H9 (cell line): ENCODE measurements at regions not wholly inside any gene's neighbourhood (a gene's known extent, or its start where the extent isn't known, plus 50 kb on each side); places are given as distances from the start of the nearest gene placed in this dataset.

Source experiments
- DNase-seq: peaks from one replicate; pipeline ENCODE4 v3.0.0-alpha.2; 2017
- H2AFZ ChIP-seq: one replicate; pipeline ENCODE4 v1.6.1; 2013; ENCODE audit warnings: mild to moderate bottlenecking, low read length, control low read depth, moderate library complexity
- H2AK5ac ChIP-seq: 2 replicates; pipeline ENCODE4 v1.6.1; 2013; ENCODE audit warnings: low read length, control low read depth, mixed read lengths; ENCODE audit not compliant: insufficient read length
- H2BK120ac ChIP-seq: one replicate; pipeline ENCODE4 v1.6.1; 2013; ENCODE audit warnings: low read depth, mild to moderate bottlenecking, low read length, control low read depth, inconsistent platforms; ENCODE audit not compliant: poor library complexity, severe bottlenecking
- H2BK12ac ChIP-seq: 2 replicates; pipeline ENCODE4 v1.6.1; 2013; ENCODE audit warnings: low read length, control low read depth, mixed read lengths, low read depth; ENCODE audit not compliant: insufficient read length
- H2BK15ac ChIP-seq: 2 replicates; pipeline ENCODE4 v1.6.1; 2013; ENCODE audit warnings: low read depth, low read length, control low read depth
- H2BK20ac ChIP-seq: one replicate; pipeline ENCODE4 v1.6.1; 2013; ENCODE audit warnings: low read depth, mild to moderate bottlenecking, low read length, control low read depth, inconsistent platforms; ENCODE audit not compliant: poor library complexity, severe bottlenecking
- H2BK5ac ChIP-seq: 2 replicates; pipeline ENCODE4 v1.6.1; 2013; ENCODE audit warnings: low read length, control low read depth, mixed read lengths; ENCODE audit not compliant: insufficient read length
- H3K14ac ChIP-seq: 2 replicates; pipeline ENCODE4 v1.6.1; 2013; ENCODE audit warnings: low read length, control low read depth; ENCODE audit not compliant: insufficient read depth
- H3K18ac ChIP-seq: 2 replicates; pipeline ENCODE4 v1.6.1; 2013; ENCODE audit warnings: low read depth, mild to moderate bottlenecking, mixed read lengths, low read length, control low read depth; ENCODE audit not compliant: insufficient read length
- H3K23ac ChIP-seq: 2 replicates; pipeline ENCODE4 v1.6.1; 2013; ENCODE audit warnings: low read length, control low read depth, mixed read lengths, low read depth; ENCODE audit not compliant: insufficient read length
- H3K23me2 ChIP-seq: 2 replicates; pipeline ENCODE4 v1.6.1; 2013; ENCODE audit warnings: low read depth, mild to moderate bottlenecking, mixed read lengths, low read length, control low read depth; ENCODE audit not compliant: insufficient read length, poor library complexity, severe bottlenecking
- H3K27ac ChIP-seq: 2 replicates; pipeline ENCODE4 v1.5.1; 2013; ENCODE audit warnings: low read length, control low read depth, mixed read lengths, low read depth; ENCODE audit not compliant: insufficient read length
- H3K27me3 ChIP-seq: 2 replicates; pipeline ENCODE4 v1.6.1; 2013; ENCODE audit warnings: low read length, control low read depth, inconsistent platforms; ENCODE audit not compliant: insufficient read depth
- H3K4ac ChIP-seq: 2 replicates; pipeline ENCODE4 v1.6.1; 2013; ENCODE audit warnings: low read depth, mild to moderate bottlenecking, control low read depth, inconsistent platforms, low read length, moderate library complexity
- H3K4me1 ChIP-seq: 2 replicates; pipeline ENCODE4 v1.6.1; 2013; ENCODE audit warnings: low read length, control low read depth, inconsistent platforms; ENCODE audit not compliant: insufficient read depth
- H3K4me2 ChIP-seq: 2 replicates; pipeline ENCODE4 v1.6.1; 2013; ENCODE audit warnings: low read length, control low read depth, mixed read lengths; ENCODE audit not compliant: insufficient read length, insufficient read depth
- H3K56ac ChIP-seq: 2 replicates; pipeline ENCODE4 v1.6.1; 2013; ENCODE audit warnings: low read depth, mild to moderate bottlenecking, mixed read lengths, low read length, control low read depth; ENCODE audit not compliant: insufficient read length
- H3K79me1 ChIP-seq: 2 replicates; pipeline ENCODE4 v1.6.1; 2013; ENCODE audit warnings: low read depth, mild to moderate bottlenecking, moderate library complexity, low read length, control low read depth, inconsistent platforms; ENCODE audit not compliant: insufficient read depth, poor library complexity, severe bottlenecking
- H3K79me2 ChIP-seq: 2 replicates; pipeline ENCODE4 v1.6.1; 2013; ENCODE audit warnings: low read length, control low read depth, inconsistent platforms; ENCODE audit not compliant: insufficient read depth
- H3K9ac ChIP-seq: 2 replicates; pipeline ENCODE4 v1.6.1; 2013; ENCODE audit warnings: low read length, control low read depth, mixed read lengths; ENCODE audit not compliant: insufficient read length; ENCODE audit errors: extremely low read depth
- H3K9me3 ChIP-seq: one replicate; pipeline ENCODE4 v1.6.1; 2013; ENCODE audit warnings: low read depth, low read length, inconsistent platforms; ENCODE audit not compliant: control insufficient read depth
- H3T11ph ChIP-seq: one replicate; pipeline ENCODE4 v1.6.1; 2013; ENCODE audit warnings: mild to moderate bottlenecking, low read length, control low read depth, inconsistent platforms
- H4K20me1 ChIP-seq: one replicate; pipeline ENCODE4 v1.6.1; 2013; ENCODE audit not compliant: control insufficient read depth, insufficient read length, insufficient read depth
- H4K5ac ChIP-seq: 2 replicates; pipeline ENCODE4 v1.6.1; 2013; ENCODE audit warnings: low read depth, mild to moderate bottlenecking, mixed read lengths, low read length, control low read depth; ENCODE audit not compliant: insufficient read length
- H4K8ac ChIP-seq: replicated peaks from 2 replicates; pipeline ENCODE4 v1.6.1; 2013; ENCODE audit warnings: low read length, control low read depth, mixed read lengths, low read depth; ENCODE audit not compliant: insufficient read length
- H4K91ac ChIP-seq: 2 replicates; pipeline ENCODE4 v1.6.1; 2013; ENCODE audit warnings: low read depth, mild to moderate bottlenecking, moderate library complexity, mixed read lengths, low read length, control low read depth; ENCODE audit not compliant: insufficient read length
- H3K27ac Mint-ChIP-seq, 3 experiments: 2 replicates in 2 of 3; 3 replicates in 1 of 3; pipeline ENCODE4 v1.8.0; 2020 to 2021; ENCODE audit warnings: mixed read lengths in 3 of 3, mild to moderate bottlenecking in 1 of 3, moderate library complexity in 1 of 3
- H3K27me3 Mint-ChIP-seq: 2 replicates; pipeline ENCODE4 v1.8.0; 2021; ENCODE audit warnings: low read depth, mild to moderate bottlenecking, moderate library complexity, mixed read lengths
- H3K36me3 Mint-ChIP-seq, 3 experiments: 2 replicates in 2 of 3; 3 replicates in 1 of 3; pipeline ENCODE4 v1.8.0; 2020 to 2021; ENCODE audit warnings: low read depth in 3 of 3, mixed read lengths in 3 of 3; ENCODE audit not compliant: insufficient read depth in 1 of 3
- H3K4me1 Mint-ChIP-seq, 2 experiments: 2 replicates each; pipeline ENCODE4 v1.8.0; 2020; ENCODE audit warnings: mixed read lengths in 2 of 2
- H3K4me3 Mint-ChIP-seq, 2 experiments: 2 replicates in 1 of 2; 3 replicates in 1 of 2; pipeline ENCODE4 v1.8.0; 2020 to 2021; ENCODE audit warnings: mild to moderate bottlenecking in 2 of 2, mixed read lengths in 2 of 2, moderate library complexity in 1 of 2
- H3K9me3 Mint-ChIP-seq, 2 experiments: 2 replicates in 1 of 2; 3 replicates in 1 of 2; pipeline ENCODE4 v1.8.0; 2020; ENCODE audit warnings: mild to moderate bottlenecking in 2 of 2, mixed read lengths in 2 of 2, moderate library complexity in 1 of 2
- WGBS: extraction: QIAGEN DNeasy Blood & Tissue Kit; methylation state at CpG from one replicate; pipeline ENCODE4 v1.1.7; 2013; ENCODE audit warnings: missing lambda C conversion rate, low lambda C conversion rate, mixed read lengths; ENCODE audit not compliant: insufficient read length; ENCODE audit errors: extremely low coverage; 5-methylcytosine and 5-hydroxymethylcytosine counted together
- TF ChIP-seq, protein P1 (sequence below): fragments of 200-600 bp; sonication (generic); conservative IDR thresholded peaks from 3 replicates; pipeline ENCODE4 v1.8.0; 2021; ENCODE audit warnings: antibody characterized with exemption, mild to moderate bottlenecking

DNA sequence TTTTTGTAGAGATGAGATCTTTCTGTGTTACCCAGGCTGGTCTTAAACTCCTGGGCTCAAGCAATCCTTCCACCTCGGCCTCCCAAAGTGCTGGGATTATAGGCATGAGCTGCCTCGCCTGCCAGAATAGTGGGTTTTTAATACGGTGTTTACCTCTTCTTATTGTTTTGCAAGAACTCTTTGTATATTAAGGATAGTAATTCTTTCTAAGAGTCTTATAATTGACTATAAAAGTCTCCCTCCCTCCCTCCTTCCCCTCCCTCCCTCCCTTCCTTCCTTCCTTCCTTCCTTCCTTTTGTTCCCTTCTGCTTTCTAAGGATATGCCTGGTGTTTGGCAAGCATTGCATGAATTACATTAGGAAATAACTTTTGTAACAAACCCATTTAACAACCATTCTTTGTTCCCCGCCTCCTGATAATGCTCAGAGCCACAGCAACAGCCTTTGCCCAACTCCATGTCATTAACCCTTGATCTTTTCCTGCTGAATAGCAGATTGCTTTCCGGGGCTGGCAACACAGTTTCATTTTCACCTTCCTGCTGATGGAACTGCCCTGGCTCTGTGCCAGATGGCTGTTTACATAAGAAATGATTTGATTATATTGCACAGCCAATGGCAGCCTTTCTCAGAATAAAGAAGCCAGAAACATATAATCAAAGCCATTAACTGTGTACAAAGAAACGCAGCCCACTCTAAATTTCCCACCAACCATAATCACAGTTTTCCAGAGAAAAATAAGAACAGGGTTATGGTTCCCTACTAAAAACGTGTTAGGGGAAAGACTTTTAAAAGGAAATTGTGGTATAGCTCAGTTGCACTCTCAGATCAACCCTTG is 143.7 kb upstream of the PTPN1 start:
- no peak overlapping the region for H4K8ac ChIP-seq
- H4K91ac ChIP-seq: no peak overlapping the region
- H3K9ac ChIP-seq: no peak overlapping the region
- no peak overlapping the region for H3K14ac ChIP-seq
- no peak overlapping the region for H3K23ac ChIP-seq
- no peaks in the 10 kb centered on the region for H3K79me1 ChIP-seq
- peaks cover 9% of the 10 kb centered on the region; the same call in 1 of the 2 replicates for H3K27me3 Mint-ChIP-seq
- no peak overlapping the region for H3K56ac ChIP-seq
- no peaks in the 10 kb centered on the region for H3K36me3 Mint-ChIP-seq
- H3K23me2 ChIP-seq: no peaks in the 10 kb centered on the region
- no peak overlapping the region for H3K4ac ChIP-seq
- H3K4me1 Mint-ChIP-seq: peaks cover 0 to 3% of the 10 kb centered on the region in 2 experiments; a peak in 1 of 4 replicates
- no peak overlapping the region for H2BK15ac ChIP-seq
- H3K79me2 ChIP-seq: no peaks in the 10 kb centered on the region
- H2BK20ac ChIP-seq: no peak overlapping the region
- no peaks in the 10 kb centered on the region for H3K27me3 ChIP-seq
- no peak overlapping the region for H2BK120ac ChIP-seq
- no peak overlapping the region for H2BK12ac ChIP-seq
- no peak overlapping the region for H3K27ac ChIP-seq
- WGBS: no CpG with 5 or more reads among the region's 7 CpGs
- no peak overlapping the region for H3T11ph ChIP-seq
- TF ChIP-seq, protein P1, sequence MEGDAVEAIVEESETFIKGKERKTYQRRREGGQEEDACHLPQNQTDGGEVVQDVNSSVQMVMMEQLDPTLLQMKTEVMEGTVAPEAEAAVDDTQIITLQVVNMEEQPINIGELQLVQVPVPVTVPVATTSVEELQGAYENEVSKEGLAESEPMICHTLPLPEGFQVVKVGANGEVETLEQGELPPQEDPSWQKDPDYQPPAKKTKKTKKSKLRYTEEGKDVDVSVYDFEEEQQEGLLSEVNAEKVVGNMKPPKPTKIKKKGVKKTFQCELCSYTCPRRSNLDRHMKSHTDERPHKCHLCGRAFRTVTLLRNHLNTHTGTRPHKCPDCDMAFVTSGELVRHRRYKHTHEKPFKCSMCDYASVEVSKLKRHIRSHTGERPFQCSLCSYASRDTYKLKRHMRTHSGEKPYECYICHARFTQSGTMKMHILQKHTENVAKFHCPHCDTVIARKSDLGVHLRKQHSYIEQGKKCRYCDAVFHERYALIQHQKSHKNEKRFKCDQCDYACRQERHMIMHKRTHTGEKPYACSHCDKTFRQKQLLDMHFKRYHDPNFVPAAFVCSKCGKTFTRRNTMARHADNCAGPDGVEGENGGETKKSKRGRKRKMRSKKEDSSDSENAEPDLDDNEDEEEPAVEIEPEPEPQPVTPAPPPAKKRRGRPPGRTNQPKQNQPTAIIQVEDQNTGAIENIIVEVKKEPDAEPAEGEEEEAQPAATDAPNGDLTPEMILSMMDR: no peak
- H4K20me1 ChIP-seq: no peaks in the 10 kb centered on the region
- no peak overlapping the region for H3K18ac ChIP-seq
- H3K27ac Mint-ChIP-seq: no peak overlapping the region; a peak in 1 of 7 replicates
- H2BK5ac ChIP-seq: no peak overlapping the region
- no peak overlapping the region for H3K4me3 Mint-ChIP-seq
- H3K9me3 ChIP-seq: no peaks in the 10 kb centered on the region
- no peak overlapping the region for H3K4me2 ChIP-seq
- no peaks in the 10 kb centered on the region for H3K4me1 ChIP-seq
- no peaks in the 10 kb centered on the region for H3K9me3 Mint-ChIP-seq
- H2AK5ac ChIP-seq: no peak overlapping the region
- no peak for DNase-seq
- H2AFZ ChIP-seq: no peak overlapping the region
- no peak overlapping the region for H4K5ac ChIP-seq
